Nephron (organoid): ENCODE measurements at regions not wholly inside any gene's neighbourhood (a gene's known extent, or its start where the extent isn't known, plus 50 kb on each side); places are given as distances from the start of the nearest gene placed in this dataset.
A peak's percentile ranks its signal among the peaks of the same experiment; 100 is the strongest.

Experiments used
- H3K27ac Mint-ChIP-seq, 3 experiments: 2 replicates each; pipeline ENCODE4 v1.8.0; 2020; ENCODE audit warnings: mixed read lengths in 3 of 3, mild to moderate bottlenecking in 2 of 3, moderate library complexity in 1 of 3
- H3K27me3 Mint-ChIP-seq: 2 replicates; pipeline ENCODE4 v1.8.0; 2021; ENCODE audit warnings: low read depth, mild to moderate bottlenecking, moderate library complexity, mixed read lengths
- H3K36me3 Mint-ChIP-seq: 2 replicates; pipeline ENCODE4 v1.8.0; 2020; ENCODE audit warnings: low read depth, mixed read lengths
- H3K4me1 Mint-ChIP-seq: 2 replicates; pipeline ENCODE4 v1.8.0; 2020; ENCODE audit warnings: mixed read lengths
- H3K4me3 Mint-ChIP-seq, 3 experiments: 2 replicates each; pipeline ENCODE4 v1.8.0; 2020; ENCODE audit warnings: mild to moderate bottlenecking in 3 of 3, mixed read lengths in 3 of 3, moderate library complexity in 2 of 3
- H3K9me3 Mint-ChIP-seq: 2 replicates; pipeline ENCODE4 v1.8.0; 2020; ENCODE audit warnings: mixed read lengths
- CTCF ChIP-seq, 3 experiments: fragments of 200-600 bp; sonication (generic); IDR thresholded peaks; one replicate each; pipeline ENCODE4 v1.5.0; 2021; ENCODE audit warnings: antibody characterized with exemption in 3 of 3; ENCODE audit not compliant: unreplicated experiment in 3 of 3

DNA sequence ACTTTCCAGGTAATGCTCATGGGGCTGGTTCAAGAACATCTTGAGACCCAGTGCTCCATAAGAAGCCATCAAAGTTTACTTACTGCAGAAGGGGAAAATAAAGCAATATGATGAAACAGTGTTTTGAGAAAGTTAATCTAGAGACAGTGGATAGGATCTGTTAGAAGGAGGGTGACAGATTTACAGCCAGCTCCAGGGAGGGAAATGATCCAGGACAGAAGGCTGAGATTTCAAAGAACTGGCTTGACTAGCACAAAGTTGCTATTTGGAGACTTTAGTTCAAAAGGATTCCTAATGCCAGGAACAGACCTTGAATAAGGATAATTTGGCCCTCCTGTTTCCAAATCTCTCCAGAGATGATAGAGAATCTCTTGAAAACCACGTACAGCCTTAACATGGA lies 166.5 kb upstream of the NECTIN3 start:
- no peaks in the 10 kb centered on the region for H3K9me3 Mint-ChIP-seq
- H3K4me3 Mint-ChIP-seq, result no peak overlapping the region
- H3K27ac Mint-ChIP-seq, result no peak overlapping the region
- H3K4me1 Mint-ChIP-seq, result peaks cover 58% of the 10 kb centered on the region
- no peak for TF ChIP-seq CTCF (IDR thresholded peaks at IDR 0.05; ENCODE audit: unreplicated experiment in 3 of 3)
- no peaks in the 10 kb centered on the region for H3K27me3 Mint-ChIP-seq
- H3K36me3 Mint-ChIP-seq, result no peaks in the 10 kb centered on the region

DNA sequence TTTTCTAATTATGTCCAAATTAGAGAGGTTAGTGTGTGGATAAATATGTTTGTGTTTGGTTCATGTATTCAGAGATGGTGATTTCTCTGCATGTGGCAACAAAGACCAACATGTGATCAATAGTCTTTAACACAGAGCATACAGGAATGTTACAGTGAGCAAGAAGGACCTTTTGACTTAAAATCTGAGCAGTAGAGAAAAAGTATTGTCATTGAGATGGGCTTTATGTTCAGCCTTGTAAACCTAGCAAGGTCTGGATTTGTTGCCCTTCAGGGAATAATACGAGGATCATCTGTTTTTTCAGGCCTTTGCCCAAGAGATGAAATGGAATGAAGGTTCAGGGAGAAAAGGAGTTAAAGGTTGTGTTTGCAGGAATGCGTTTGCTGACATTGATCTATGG lies 161.8 kb upstream of the NECTIN3 start:
- no peak for TF ChIP-seq CTCF (IDR thresholded peaks at IDR 0.05; ENCODE audit: unreplicated experiment in 3 of 3)
- H3K27me3 Mint-ChIP-seq, result no peaks in the 10 kb centered on the region
- no peak overlapping the region for H3K4me3 Mint-ChIP-seq
- H3K36me3 Mint-ChIP-seq, result no peaks in the 10 kb centered on the region
- peaks cover 46% of the 10 kb centered on the region for H3K4me1 Mint-ChIP-seq
- H3K9me3 Mint-ChIP-seq, result peaks cover 9% of the 10 kb centered on the region
- peak overlapping the region in 2 of 3 experiments; percentile 10 to 37 for H3K27ac Mint-ChIP-seq

- H3K27ac Mint-ChIP-seq, result peak overlapping the region; percentile 5 to 37 (median 10)
- H3K4me1 Mint-ChIP-seq, result peaks cover 40% of the 10 kb centered on the region
- H3K27me3 Mint-ChIP-seq, result no peaks in the 10 kb centered on the region
- H3K36me3 Mint-ChIP-seq, result no peaks in the 10 kb centered on the region
- TF ChIP-seq CTCF (IDR thresholded peaks at IDR 0.05; ENCODE audit: unreplicated experiment in 3 of 3), result no peak
- peaks cover 9% of the 10 kb centered on the region for H3K9me3 Mint-ChIP-seq
- H3K4me3 Mint-ChIP-seq, result no peak overlapping the region
Measured at GRCh38 chr3:110910346-110910955, 161.2 kb upstream of the NECTIN3 start.

- no peaks in the 10 kb centered on the region for H3K27me3 Mint-ChIP-seq
- no peaks in the 10 kb centered on the region for H3K4me1 Mint-ChIP-seq
- no peak for TF ChIP-seq CTCF (IDR thresholded peaks at IDR 0.05; ENCODE audit: unreplicated experiment in 3 of 3)
- H3K27ac Mint-ChIP-seq, result no peak overlapping the region
- peaks cover 17% of the 10 kb centered on the region for H3K9me3 Mint-ChIP-seq
- no peak overlapping the region for H3K4me3 Mint-ChIP-seq
- H3K36me3 Mint-ChIP-seq, result peaks cover 25% of the 10 kb centered on the region
Measured at GRCh38 chr3:110918963-110919362, 152.7 kb upstream of the NECTIN3 start.

DNA sequence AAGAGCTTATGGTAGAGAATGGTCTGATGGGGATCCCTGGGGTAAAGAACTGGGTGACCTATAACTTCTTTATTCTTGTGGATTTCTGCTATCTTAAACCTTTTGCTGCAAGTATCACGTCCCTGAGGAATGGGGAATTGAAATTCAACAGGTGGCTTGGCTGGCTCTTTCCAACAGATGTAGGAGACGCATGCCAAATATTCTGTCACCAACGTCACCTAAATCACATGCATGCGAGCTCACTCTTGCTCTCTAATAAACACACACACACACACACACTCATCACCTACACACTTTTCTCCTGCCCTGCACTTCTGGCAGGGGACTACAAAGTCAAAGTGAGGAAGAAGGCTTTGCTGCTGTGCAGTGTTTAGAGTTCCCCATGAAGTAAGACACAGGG lies 145.8 kb upstream of the NECTIN3 start:
- TF ChIP-seq CTCF (IDR thresholded peaks at IDR 0.05; ENCODE audit: unreplicated experiment in 3 of 3), result no peak
- Mint-ChIP-seq H3K4me3 (no peak overlapping the region), H3K27me3 (no peaks in the 10 kb centered on the region), H3K27ac (peak overlapping the region in 1 of 3 experiments; percentile 7), H3K36me3 (peaks cover 5% of the 10 kb centered on the region), H3K4me1 (peaks cover 11% of the 10 kb centered on the region), H3K9me3 (no peaks in the 10 kb centered on the region)

DNA sequence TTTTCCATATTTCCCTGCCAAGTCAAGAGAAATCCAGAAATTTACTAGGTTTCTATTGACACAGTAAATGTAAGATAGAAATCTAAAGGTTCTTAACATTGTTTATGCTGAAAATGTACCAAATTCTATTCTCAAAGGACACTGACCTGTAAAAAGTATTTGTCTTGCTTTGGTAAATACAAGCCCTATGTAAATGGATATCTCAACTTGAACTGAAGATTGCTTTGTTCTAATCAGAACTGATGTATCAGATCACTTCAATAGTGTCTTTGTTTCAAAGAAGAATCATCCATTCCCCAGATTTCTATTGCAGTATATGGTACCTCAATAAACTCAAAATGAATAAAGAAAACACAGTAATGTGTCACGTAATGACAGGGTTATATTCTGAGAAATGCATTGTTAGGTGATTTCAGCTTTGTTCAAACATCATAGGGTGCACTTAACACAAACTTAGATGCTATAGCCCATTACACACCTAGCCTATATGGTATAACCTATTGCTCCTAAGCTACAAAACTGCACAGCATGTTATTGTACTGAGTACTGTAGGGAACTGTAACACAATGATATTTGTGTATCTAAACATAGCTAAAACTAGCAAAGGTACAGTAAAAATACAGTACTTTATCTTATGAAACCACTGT lies 143.5 kb upstream of the NECTIN3 start:
- Mint-ChIP-seq H3K9me3 (no peaks in the 10 kb centered on the region), H3K27me3 (no peaks in the 10 kb centered on the region), H3K36me3 (no peaks in the 10 kb centered on the region), H3K27ac (no peak overlapping the region), H3K4me3 (no peak overlapping the region), H3K4me1 (peaks cover 16% of the 10 kb centered on the region)
- TF ChIP-seq CTCF (IDR thresholded peaks at IDR 0.05; ENCODE audit: unreplicated experiment in 3 of 3), result no peak
